Endothelial cell of umbilical vein (primary cell): ENCODE measurements at regions not wholly inside any gene's neighbourhood (a gene's known extent, or its start where the extent isn't known, plus 50 kb on each side); places are given as distances from the start of the nearest gene placed in this dataset.
"Not testable (repeated sequence)": the region's sequence is repeated elsewhere in the genome, so short reads cannot be mapped to it uniquely, and the experiment has no call there.

Experiments used
- BruUV-seq: library from RNA; stranded (reverse); fragments of 400-500 nt; replicated peaks from 2 replicates; lab custom pipeline; 2021; lab: Mats Ljungman, UMichigan
- CTCF ChIA-PET: fragments of 300-600, 350-600 bp; sonication (Branson Sonifier 250); formaldehyde crosslinking; loops from one replicate; lab custom pipeline; 2021; ENCODE audit warnings: antibody characterized with exemption, inconsistent platforms; lab: Charles Lee
- POLR2A ChIA-PET: fragments of 300-600, 350-600 bp; sonication (Branson Sonifier 250); formaldehyde crosslinking; loops from one replicate; lab custom pipeline; 2021; ENCODE audit warnings: antibody characterized with exemption, inconsistent platforms; lab: Charles Lee
- DNase-seq: peaks from one replicate; pipeline ENCODE4 v3.0.0-alpha.2; 2011; ENCODE audit warnings: low read depth, low spot score
- FAIRE-seq: peaks from 2 replicates; lab custom pipeline; 2011; peaks lifted over from hg19 to GRCh38; lab: Jason Lieb, UNC
- H2AFZ ChIP-seq: 2 replicates; pipeline ENCODE4 v1.6.0; 2012; ENCODE audit warnings: low read depth, low read length, control low read depth, inconsistent platforms
- H3K27ac ChIP-seq: 2 replicates; pipeline ENCODE4 v1.5.1; 2011; ENCODE audit warnings: low read depth, mild to moderate bottlenecking, control low read depth, low read length, moderate library complexity; ENCODE audit not compliant: insufficient read depth
- H3K27me3 ChIP-seq, 2 experiments: 2 replicates each; pipeline versions ENCODE4 v1.6.0 to v1.6.1; 2011; ENCODE audit warnings: low read length in 2 of 2, mixed read lengths in 1 of 2; ENCODE audit not compliant: control insufficient read depth in 2 of 2, insufficient read depth in 2 of 2
- H3K36me3 ChIP-seq, 2 experiments: 2 replicates in 1 of 2; 3 replicates in 1 of 2; pipeline ENCODE4 v1.5.1; 2011; ENCODE audit warnings: low read length in 2 of 2, mild to moderate bottlenecking in 1 of 2, moderate library complexity in 1 of 2; ENCODE audit not compliant: control insufficient read depth in 2 of 2, insufficient read depth in 2 of 2; ENCODE audit errors: extremely low read depth in 1 of 2
- H3K4me1 ChIP-seq: 3 replicates; pipeline ENCODE4 v1.5.1; 2011; ENCODE audit warnings: mild to moderate bottlenecking, low read length; ENCODE audit not compliant: control insufficient read depth, insufficient read depth; ENCODE audit errors: extremely low read depth
- H3K4me2 ChIP-seq: 2 replicates; pipeline ENCODE4 v1.6.1; 2011; ENCODE audit warnings: low read length, control low read depth, mixed read lengths; ENCODE audit not compliant: insufficient read depth
- H3K4me3 ChIP-seq, 3 experiments: fragments of 200-600 bp in 1 of 3; sonication (generic), shearing (Covaris generic) in 1 of 3; replicated peaks in 1 of 3; 2 replicates each; pipeline ENCODE4 v1.5.1; 2011 to 2016; ENCODE audit warnings: control low read depth in 3 of 3, low read length in 3 of 3, mild to moderate bottlenecking in 2 of 3, inconsistent platforms in 1 of 3, low read depth in 1 of 3, moderate library complexity in 1 of 3; ENCODE audit not compliant: insufficient read depth in 1 of 3
- H3K79me2 ChIP-seq: 2 replicates; pipeline ENCODE4 v1.6.0; 2012; ENCODE audit warnings: low read length, inconsistent platforms; ENCODE audit not compliant: control insufficient read depth, insufficient read depth
- H3K9ac ChIP-seq: replicated peaks from 2 replicates; pipeline ENCODE3; 2011; ENCODE audit warnings: low read length, control low read depth; ENCODE audit not compliant: insufficient read depth; ENCODE audit errors: extremely low read depth
- H3K9me1 ChIP-seq: replicated peaks from 3 replicates; pipeline ENCODE4 v1.6.0; 2011; ENCODE audit warnings: mild to moderate bottlenecking, low read length; ENCODE audit not compliant: control insufficient read depth, insufficient read depth; ENCODE audit errors: extremely low read depth
- H3K9me3 ChIP-seq: replicated peaks from 2 replicates; pipeline ENCODE4 v1.5.1; 2012; ENCODE audit warnings: low read length, inconsistent platforms; ENCODE audit not compliant: control insufficient read depth, insufficient read depth
- H4K20me1 ChIP-seq: replicated peaks from 2 replicates; pipeline ENCODE3; 2011; ENCODE audit warnings: mild to moderate bottlenecking, low read length; ENCODE audit not compliant: control insufficient read depth, insufficient read depth; ENCODE audit errors: extremely low read depth
- dilution Hi-C: fragments of 300-500 bp; cut with MboI; formaldehyde crosslinking; loops from one replicate; pipeline ENCODE4 v1.15.0; 2019; ENCODE audit warnings: low sequenced_read_pairs; ENCODE audit not compliant: extremely low pct_ligation_motif_present
- intact Hi-C: fragments of 100-400 bp; cut with micrococcal nuclease; formaldehyde crosslinking; loops from one replicate; pipeline ENCODE4 v1.10.0; 2022

DNA sequence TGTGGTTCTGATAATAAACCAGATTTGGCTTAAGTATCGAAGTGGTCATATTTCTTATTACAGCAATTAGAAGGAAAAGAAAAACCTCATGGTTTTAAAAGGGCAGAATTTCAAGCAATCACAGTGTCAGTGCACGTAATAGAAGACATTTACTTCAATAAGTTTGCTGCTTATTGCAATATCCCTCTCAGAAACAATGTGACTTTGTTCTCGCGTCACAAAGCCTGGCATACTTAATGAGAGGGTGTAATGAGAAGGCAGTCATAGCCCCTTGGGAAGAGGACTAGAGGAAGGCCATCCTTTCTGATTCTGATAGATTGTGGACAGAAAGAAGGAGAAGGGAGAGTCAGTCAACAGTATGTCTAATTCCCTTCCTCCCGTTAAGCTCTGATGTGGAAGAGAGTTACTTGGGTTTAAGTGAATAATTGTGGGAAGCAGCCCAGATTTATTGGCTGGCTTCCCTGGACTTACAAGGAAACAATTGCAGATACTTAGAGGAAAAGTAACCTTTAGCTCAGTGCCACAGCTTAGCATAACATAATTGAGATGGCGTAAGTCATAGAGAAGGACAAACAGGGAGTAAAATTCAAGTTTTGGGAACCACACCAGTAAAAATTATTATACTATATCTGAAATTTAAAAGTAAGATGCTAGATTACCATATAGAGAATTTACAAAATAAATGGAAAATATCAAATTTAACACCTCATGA is 738.2 kb downstream of the PRIM2 start:
- H4K20me1 ChIP-seq, H3K27me3 ChIP-seq, H3K4me1 ChIP-seq, intact Hi-C loops, POLR2A ChIA-PET, H3K27ac ChIP-seq, CTCF ChIA-PET, H3K4me3 ChIP-seq, H3K79me2 ChIP-seq, H3K9ac ChIP-seq, BruUV-seq, H3K9me3 ChIP-seq, H3K4me2 ChIP-seq, H3K36me3 ChIP-seq, H3K9me1 ChIP-seq, dilution Hi-C loops, H2AFZ ChIP-seq, DNase-seq, FAIRE-seq: not testable (repeated sequence)

DNA sequence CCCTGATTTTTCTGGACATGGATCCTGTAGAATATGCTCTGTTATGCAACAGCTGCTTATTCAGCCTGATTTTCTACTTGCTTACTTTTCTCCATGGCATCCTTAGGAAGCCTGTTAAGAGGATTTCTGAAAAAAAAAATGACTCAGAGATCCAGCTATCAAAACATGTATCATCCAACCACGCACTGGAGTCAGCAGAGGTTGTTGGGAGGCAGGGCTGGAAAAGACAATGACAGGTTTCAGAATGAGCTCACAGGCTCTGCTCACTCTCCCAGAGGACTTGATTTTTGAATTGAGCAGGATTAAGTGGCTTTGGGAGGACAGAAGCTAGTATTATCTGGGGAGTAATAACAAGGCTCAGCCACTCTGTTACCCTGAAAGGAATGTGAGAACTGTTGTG is 742.3 kb downstream of the PRIM2 start:
- H4K20me1 ChIP-seq, H3K9me3 ChIP-seq, intact Hi-C loops, H3K36me3 ChIP-seq, H2AFZ ChIP-seq, H3K27me3 ChIP-seq, BruUV-seq, dilution Hi-C loops, H3K79me2 ChIP-seq, H3K9me1 ChIP-seq, H3K4me3 ChIP-seq, H3K27ac ChIP-seq, H3K4me1 ChIP-seq, FAIRE-seq, DNase-seq, POLR2A ChIA-PET, H3K4me2 ChIP-seq, H3K9ac ChIP-seq, CTCF ChIA-PET: not testable (repeated sequence)

- H2AFZ ChIP-seq, intact Hi-C loops, H3K9me1 ChIP-seq, H3K4me2 ChIP-seq, H3K4me1 ChIP-seq, H3K9me3 ChIP-seq, H3K4me3 ChIP-seq, FAIRE-seq, BruUV-seq, H4K20me1 ChIP-seq, CTCF ChIA-PET, H3K27ac ChIP-seq, H3K27me3 ChIP-seq, DNase-seq, H3K79me2 ChIP-seq, H3K9ac ChIP-seq, H3K36me3 ChIP-seq, POLR2A ChIA-PET, dilution Hi-C loops: not testable (repeated sequence)
These were observed 746.1 kb downstream of the PRIM2 start for GRCh38 chr6:58063542-58063941.

GRCh38 chr6:58067867-58068548 is 750.6 kb downstream of the PRIM2 start:
- H4K20me1 ChIP-seq, H3K4me3 ChIP-seq, H3K27ac ChIP-seq, H2AFZ ChIP-seq, intact Hi-C loops, FAIRE-seq, H3K9me1 ChIP-seq, H3K4me2 ChIP-seq, H3K79me2 ChIP-seq, H3K36me3 ChIP-seq, DNase-seq, H3K4me1 ChIP-seq, POLR2A ChIA-PET, dilution Hi-C loops, H3K9ac ChIP-seq, CTCF ChIA-PET, H3K9me3 ChIP-seq, H3K27me3 ChIP-seq, BruUV-seq: not testable (repeated sequence)
